ENCODE measurements at regions not wholly inside any gene's neighbourhood (a gene's known extent, or its start where the extent isn't known, plus 50 kb on each side); places are given as distances from the start of the nearest gene placed in this dataset.
"Not testable (repeated sequence)": the region's sequence is repeated elsewhere in the genome, so short reads cannot be mapped to it uniquely, and the experiment has no call there.

DNA sequence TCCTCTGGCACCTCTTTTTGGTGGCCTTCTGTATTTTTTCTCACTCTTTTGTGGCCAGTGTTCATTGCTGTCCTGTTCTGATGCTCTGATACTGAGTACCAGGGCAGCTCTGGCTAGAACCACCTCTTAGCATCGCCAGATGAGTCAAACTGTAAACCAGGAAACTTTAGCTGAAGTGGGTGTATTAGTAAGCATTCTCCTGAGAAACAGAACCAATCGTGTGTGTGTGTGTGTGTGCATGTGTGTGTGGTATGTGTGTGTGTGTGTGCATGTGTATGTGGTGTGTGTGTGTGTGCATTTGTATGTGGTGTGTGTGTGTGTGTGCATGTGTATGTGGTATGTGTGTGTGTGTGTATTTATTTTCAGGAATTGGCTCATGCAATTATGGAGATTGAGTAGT is 166.3 kb upstream of the SKOR2 start:
- DNase-seq (ENCODE audit: low read depth in 2 of 3, low spot score in 1 of 3): no peak

DNA sequence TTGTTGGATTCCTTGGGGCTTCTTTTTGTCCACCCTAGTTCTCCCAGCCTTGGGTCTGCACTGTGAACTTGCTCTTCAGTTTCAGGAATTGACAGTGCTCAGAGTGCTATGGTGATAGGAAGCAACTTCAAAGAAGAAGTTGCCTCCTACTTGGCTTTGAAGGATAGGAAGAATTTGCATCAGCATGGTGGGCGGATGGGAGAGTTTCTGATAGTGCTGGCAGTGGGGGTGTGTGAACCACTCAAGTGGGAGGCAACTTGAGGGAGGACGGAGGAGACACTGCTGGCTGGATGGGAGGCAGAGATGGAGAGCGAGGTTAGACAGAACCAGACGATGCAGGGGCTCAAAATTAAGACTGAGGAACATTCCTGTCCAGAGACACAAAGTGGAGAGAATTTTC is 164.4 kb upstream of the SKOR2 start:
- DNase-seq (ENCODE audit: low read depth in 2 of 3, low spot score in 1 of 3): no peak

DNA sequence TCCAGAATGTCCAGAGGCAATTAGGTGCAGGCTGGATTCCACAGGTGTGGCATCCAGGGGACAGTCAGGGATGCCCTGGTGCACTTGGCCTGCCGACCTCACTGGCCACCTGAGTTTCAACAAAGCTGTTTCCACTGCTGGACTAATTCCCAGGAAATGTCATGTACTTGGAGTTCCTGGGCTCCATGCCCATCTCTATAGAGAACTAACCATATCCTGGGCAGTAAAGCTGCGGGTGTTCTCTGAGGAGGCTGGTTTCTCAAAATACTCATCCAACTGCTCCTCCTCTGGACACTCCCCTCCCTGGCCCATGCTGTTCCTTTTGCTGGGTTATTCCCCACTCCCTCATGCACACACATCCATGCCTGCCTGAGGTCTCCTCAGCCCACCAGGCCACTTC is 161.9 kb upstream of the SKOR2 start:
- DNase-seq (ENCODE audit: low read depth in 2 of 3, low spot score in 1 of 3): no peak

DNA sequence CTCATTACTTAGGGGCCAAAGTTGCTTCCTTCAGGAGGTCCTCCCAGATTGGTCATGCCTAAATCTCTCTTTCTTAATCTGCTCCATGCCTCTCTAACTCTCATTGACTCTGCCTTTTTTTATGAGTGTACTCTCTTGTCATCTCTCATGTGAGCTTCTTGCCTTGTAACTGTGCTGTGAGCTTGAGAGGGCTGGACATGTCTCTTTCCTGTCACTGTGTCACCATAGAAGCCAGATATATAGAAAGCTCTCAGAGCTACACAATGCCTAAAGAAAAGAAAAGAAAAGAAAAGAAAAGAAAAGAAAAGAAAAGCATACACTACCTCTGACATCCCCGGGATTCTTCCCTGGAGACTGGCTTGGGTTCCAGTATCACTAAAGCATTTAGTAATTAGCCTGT is 161.5 kb upstream of the SKOR2 start:
- no peak for DNase-seq (ENCODE audit: low read depth in 2 of 3, low spot score in 1 of 3)

DNA sequence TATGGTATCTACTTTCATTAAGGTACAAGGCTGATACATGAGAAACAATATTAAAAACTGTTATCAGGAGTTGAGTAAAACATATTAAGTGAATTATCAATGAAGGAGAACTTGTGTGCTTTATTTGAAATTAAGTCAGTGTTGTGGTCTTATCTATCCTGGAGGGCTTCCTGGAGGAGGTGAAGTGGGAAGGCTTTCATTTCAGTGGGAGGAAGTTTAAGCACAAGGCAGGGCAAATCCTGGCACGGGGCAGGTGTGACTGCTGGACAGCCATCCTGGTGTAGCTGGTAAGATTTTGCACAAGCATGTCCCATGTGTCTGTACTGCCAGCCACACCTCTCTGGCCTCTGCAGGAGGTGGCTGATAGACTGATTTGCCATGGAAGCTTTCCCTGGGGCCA is 159.7 kb upstream of the SKOR2 start:
- DNase-seq (ENCODE audit: low read depth in 2 of 3, low spot score in 1 of 3): no peak

DNA sequence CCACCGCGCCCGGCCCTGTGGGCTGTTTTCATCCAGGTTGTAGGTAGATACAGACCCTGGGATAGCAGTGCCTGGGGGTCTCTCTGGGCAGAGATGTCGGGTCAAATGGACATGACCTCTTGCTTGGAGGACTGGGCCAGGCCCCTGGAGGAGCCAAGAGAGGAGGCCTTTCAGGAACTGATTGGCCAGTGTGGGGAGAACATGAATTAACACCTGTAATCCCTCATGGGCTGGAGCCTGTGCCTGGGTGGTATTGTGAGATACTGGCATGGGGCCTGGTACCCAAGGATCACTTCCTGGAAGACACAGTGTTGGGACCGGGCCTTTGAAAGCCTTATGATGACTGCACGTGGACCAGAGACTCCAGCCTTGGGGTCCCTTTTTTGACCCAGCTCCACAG is 158.7 kb upstream of the SKOR2 start:
- no peak for DNase-seq (ENCODE audit: low read depth in 2 of 3, low spot score in 1 of 3)

DNA sequence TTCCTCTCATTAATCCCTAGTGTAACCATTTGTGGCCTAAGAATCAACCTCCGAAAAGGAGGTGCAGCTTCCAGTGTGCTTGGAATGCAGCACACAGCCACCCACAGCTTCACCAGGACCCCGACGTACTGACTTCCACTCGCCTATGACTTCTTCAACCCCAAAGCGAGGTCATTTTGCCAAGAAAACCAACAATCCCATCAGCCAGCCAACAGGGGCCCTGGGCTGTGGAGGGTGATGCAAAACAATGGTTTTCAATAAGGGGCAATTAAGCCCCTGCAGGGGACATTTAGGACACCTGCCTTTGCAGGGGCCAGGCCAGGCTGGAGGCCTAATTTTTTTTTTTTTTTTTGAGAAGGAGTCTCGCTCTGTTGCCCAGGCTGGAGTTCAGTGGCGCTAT is 158.1 kb upstream of the SKOR2 start:
- DNase-seq (ENCODE audit: low read depth in 2 of 3, low spot score in 1 of 3): no peak

DNA sequence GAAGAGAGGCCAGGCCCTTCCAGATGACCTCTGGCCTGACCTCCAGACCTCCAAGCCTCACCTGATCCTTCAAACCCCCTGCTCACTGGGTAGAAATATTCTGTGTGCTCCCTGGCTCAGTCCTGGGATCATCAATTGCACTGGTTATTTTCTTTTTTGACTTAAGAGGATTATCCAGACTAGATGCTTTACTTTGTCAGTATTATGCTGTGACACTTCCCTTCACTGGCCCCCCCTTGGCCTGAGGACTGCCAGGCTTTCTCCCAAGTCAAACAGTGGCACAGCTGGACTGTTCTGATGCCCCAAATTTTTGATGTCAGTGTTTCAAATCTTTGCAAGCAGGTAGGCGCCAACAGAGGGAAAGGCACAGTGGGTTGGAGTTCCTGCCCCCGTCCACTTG is 156.3 kb upstream of the SKOR2 start:
- no peak for DNase-seq (ENCODE audit: low read depth in 2 of 3, low spot score in 1 of 3)

DNA sequence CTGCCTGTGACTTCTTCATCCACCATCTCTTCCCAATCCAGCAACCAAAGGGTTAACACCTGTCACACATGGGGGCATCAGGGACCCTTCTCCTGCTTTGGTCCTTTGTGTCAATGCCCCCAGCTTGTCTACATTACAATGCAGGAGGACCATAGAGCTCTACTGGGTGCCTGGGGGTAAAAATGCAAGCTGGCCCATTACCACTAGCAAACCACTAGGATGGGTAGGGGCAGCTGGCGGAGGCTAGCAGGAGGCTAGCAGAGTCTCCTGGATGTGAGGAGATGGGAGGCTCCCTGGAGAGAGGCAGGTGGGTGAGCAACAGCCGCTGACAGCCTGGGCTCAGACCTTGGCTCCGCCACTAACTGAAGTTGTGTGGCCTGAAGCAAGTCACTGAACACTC is 153.4 kb upstream of the SKOR2 start:
- DNase-seq (ENCODE audit: low read depth in 2 of 3, low spot score in 1 of 3): no peak

DNA sequence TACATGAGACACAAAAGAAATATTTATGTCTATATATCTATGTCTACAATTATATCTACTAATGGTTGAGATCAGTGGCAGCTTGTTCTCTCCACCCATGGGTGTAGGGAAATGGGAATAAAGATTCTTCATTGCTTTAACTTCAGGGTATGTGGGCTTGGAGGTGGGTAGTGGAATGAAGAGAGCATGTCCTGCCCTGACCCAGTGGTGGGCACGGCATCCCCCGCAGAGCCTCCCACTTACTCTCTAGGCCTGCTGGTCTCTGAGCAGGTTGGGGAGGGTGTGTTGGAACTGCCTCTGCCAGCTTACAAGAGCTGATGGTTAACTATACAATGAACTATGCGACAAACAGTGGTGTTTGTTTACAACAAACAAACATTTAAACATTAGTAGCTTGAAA is 152.5 kb upstream of the SKOR2 start:
- no peak for DNase-seq (ENCODE audit: low read depth in 2 of 3, low spot score in 1 of 3)

DNA sequence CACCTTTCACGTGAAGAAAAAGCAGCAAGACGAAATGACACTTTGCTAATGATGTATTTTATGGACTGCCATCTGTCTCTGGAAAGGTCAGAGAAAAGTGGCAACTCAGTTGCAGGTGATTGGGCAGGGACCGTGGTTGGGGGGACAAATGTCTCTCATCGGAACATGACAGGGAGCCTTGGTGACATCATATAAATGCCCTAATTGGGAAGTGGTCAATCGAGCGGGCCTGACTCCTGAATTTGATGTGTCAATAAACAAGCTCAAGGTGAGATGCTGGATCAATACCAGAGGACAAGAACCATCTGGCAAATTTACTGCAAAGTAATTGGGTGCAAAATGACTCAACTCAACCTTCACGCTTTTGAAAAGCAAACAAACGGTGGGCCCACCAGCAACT is 151.9 kb upstream of the SKOR2 start:
- DNase-seq (ENCODE audit: low read depth in 2 of 3, low spot score in 1 of 3): no peak

DNA sequence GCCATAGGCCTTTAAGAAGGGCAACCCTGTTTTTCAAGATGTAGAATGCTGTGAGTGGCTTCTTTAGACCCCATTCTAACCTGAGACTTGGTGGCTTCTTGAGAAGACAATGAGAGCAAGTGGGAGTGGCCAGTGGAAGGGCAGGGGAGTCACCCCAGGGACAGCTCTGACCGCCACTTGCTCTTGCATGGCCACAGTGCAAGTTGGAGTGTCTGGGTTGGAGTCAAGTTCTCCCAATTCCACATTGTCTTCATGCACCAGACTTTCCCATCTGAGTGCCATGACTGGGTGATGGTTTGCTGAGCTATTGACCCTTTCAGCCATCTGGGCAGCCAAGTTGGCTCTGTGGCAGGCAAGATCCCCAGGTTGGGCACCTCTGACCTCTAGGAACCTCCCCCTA is 148.0 kb upstream of the SKOR2 start:
- DNase-seq (ENCODE audit: low read depth in 2 of 3, low spot score in 1 of 3): no peak

DNA sequence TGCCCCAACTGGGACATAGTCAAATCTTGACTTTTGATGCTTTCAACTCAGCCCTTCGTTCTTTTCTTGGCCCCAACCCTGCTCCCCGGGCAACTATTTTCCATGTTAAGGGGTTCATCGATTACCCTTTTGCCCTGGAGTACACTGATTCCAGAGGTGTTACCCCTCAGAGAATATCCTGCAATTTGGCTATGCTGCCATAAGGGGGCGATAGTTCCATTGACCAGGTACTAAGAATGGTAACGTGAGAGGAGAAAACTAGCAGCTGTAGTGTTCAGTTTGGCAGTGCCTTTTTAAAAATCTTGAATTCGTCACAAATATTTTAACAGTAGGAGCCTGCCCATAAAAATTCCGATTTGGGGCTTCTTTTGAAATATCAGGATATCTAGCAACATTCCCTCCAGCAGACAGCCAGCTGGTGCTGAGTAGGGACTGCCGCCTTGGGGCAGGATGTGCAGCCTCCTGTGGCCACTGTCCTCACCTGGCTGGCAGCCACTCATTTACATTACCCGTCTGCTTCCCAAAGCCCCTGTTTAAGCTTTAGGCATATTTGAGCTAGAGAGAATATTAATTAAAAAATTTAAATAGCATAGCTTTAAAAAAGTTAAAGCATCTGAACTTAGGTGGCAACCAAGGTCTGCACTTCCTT is 146.3 kb upstream of the SKOR2 start:
- peak in 1 of 3 donors; percentile 17 for DNase-seq (ENCODE audit: low read depth in 2 of 3, low spot score in 1 of 3)

DNA sequence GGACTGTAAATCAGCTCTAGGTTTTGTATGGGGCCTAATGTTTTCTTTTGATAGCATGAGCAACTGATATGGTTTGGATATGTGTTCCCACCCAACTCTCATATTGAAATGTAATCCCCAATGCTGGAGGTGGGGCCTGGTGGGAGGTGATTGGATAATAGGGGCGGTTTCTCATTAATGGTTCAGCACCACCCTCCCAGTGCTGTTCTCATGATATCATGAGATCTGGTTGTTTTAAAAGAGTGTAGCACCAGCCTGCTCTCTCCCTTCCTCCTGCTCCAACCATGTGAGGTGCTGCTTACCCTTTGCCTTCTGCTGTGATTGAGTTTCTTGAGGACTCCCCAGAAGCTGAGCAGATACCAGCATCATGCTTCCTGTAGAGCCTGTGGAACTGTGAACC is 140.2 kb upstream of the SKOR2 start:
- DNase-seq (ENCODE audit: low read depth in 2 of 3, low spot score in 1 of 3): no peak

DNA sequence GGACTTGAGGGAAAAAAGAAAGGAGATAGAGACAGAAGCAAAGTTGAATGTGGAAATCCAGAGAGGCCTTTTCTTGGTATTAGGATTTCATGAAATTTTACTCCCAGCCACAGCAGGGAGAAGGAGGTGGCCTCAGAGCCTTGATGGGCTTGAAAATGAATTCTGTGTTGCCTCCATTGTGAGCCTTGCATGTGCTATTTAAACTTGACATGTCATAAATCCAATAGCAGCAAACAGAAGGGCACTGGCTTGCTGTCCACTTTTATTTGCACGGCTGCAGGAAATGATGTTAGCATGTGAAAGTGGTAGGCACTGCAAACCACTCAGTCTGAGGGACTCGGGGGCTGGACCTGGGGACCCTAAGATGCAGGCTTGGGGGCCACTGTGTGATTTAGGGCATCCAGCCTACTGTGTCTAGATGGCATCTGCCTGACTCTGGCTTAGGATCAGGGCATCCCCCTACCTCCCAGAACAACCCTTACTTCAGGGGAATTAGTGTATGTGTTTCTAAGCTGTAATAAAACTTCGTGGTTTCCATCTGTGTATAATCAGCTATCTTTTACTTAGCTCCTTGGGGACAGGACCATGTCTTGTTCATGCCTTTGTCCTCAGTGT is 139.1 kb upstream of the SKOR2 start:
- DNase-seq (ENCODE audit: low read depth in 2 of 3, low spot score in 1 of 3): no peak

DNA sequence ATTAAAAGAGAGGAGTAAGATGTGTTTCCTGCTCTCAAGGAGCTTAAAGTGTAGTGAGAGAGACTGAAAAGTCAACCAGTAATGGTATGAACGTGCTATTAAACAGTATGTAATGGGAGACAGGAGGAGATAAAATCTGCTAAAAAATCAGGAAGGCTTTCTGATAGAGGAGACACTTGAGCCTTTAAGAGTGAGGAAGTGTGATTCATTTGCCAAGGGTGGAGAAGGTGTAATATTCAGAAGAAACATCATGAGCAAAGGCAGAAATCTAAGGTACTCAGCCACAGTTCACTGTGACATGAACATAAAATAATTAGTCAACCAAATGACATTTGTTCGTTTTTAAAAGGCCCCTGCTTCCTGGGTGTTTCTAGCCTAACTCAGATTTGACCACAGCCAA is 137.8 kb upstream of the SKOR2 start:
- DNase-seq (ENCODE audit: low read depth in 2 of 3, low spot score in 1 of 3): no peak

DNA sequence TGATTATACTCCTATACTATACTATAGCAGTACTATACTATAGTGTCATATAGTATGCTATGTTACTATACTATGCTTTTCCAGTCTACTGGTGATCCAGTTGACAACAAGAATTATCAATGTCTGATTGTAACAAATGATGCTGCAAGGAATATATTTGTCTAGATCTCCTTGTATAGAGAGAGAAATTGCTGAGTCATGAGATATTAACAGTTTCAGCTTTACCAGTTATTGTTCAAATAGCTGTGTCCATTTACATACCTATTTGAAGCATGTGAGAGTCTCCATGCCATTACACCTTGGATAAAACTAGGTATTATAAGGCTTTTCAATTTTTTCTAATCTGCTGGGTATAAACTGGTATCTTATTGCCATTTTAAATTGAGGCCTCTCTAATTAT is 136.4 kb upstream of the SKOR2 start:
- DNase-seq (ENCODE audit: low read depth in 2 of 3, low spot score in 1 of 3): no peak

DNA sequence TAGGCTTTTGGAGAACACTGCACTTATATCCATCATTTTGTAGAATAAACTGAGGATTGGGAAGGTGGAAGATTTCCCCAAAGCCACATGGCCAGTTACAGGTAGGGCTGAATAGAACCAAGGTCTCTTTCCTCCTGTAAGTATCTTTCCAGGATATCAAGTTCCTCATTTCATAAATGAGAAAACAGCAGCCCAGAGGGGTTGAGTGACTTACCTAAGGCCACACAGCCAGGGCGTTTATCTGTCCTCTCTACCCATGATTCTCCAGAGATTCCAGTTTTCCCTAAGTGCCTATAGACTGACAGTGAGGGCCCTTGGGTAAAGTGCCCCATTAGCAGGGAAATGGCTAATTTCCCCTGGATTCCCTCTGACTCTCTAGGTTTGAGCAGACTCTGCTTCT is 132.3 kb upstream of the SKOR2 start:
- DNase-seq (ENCODE audit: low read depth in 2 of 3, low spot score in 1 of 3): no peak

DNA sequence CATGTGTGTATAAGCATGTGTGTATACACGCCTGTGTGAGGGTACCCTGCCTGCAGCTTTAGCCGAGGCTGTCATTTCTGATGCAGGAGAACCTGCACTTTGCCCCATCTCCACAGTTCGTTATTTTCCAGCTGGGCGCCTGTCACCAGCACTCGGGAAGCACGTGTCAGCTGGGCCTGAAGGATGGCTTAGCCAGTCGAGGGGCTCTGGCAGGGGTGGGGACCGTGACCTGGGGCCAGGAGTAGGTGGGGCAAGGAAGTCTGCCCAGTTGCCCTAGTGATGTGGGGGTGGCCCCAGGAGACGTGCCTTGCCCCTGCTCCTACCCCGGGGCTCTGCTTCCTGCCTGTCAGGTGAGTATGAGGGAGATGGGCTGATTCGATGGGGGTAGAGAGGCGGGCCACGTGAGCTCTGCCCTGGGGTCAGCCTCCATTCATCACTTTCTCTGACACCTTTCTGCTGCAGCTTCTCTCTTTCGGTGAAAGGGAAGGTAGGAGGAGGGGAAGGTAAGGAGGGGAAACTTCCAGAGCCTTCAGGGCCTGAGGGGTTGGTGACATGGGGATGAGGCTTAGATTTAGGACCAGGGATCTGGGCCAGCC is 130.6 kb upstream of the SKOR2 start:
- no peak for DNase-seq (ENCODE audit: low read depth in 2 of 3, low spot score in 1 of 3)

DNA sequence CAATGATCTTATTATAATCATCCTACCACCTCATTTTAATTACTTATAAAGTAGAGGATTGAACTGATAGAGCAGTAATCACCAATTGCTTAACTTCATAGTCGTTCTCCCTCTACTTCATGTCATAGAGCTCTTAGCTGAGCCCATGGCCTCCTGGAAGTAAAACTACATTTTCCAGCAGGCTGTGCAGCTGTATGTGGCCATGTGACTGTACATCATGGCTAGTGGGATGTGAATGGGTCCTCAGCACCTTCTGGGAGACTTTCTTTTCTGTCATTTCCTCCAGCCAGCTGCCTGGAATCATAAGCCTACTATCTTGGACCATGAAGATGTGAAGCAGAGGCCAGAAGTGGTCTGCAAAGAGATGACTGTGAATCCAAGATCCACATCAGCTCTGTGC is 128.7 kb upstream of the SKOR2 start:
- no peak for DNase-seq (ENCODE audit: low read depth in 2 of 3, low spot score in 1 of 3)

DNA sequence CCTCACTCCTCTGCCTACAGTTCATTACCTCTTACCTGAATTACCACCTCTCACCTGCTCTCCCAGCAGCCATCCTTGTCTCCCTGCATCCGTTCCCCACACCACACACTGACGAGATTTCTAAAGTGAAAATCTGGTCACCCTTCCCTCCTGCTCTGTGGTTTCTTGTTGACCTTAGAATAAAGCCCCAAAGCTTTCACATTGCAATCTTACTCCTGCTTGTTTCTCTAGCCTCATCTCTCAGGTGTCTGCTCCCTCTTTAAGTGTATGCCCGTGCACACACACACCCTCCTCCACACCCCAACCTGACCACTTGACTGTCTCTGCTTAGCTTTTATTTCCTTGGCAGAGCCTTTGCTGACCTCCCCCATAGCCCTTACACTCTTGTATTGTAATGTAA is 122.0 kb upstream of the SKOR2 start:
- DNase-seq (ENCODE audit: low read depth in 2 of 3, low spot score in 1 of 3): no peak

DNA sequence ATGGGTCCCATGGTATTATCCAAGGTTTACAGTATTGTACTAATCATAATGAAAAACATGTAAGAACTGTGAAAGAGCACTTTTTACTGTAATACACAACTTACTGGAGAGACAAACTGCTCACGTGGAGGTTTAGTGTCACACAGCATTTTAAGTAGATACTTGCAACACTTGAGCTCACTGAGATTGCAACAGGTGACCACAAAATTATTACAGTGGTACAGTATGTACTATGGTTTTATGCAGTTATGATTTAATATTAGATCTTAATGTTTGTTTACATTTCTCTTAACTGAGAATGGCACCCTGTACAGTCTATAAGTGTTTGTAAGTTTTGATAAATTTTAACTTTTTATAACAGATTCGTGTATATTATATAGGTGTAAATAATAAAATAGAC is 118.6 kb upstream of the SKOR2 start:
- no peak for DNase-seq (ENCODE audit: low read depth in 2 of 3, low spot score in 1 of 3)

DNA sequence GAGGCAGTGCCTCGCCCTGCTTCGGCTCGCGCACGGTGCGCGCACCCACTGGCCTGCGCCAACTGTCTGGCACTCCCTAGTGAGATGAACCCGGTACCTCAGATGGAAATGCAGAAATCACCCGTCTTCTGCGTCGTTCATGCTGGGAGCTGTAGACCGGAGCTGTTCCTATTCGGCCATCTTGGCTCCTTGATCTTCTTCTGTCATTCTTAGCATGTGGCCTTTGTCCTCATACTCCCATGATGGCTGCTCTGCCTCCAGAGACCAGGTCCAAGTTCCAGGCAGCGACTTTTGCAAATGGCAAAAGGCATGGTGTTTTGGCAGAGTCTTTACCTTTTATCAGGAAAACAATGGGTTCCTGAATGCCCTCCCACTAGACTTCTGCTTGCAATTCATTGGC is 102.6 kb upstream of the SKOR2 start:
- DNase-seq (ENCODE audit: low read depth in 2 of 3, low spot score in 1 of 3): not testable (repeated sequence)

Measured in stimulated activated CD4-positive, alpha-beta T cell treated with anti-CD3 and anti-CD28 coated beads, Interleukin-12 subunit alpha, Interleukin-12 subunit beta, amount 100 ng/mL, for 48 hours (primary cell).